ENCODE measurements at regions not wholly inside any gene's neighbourhood (a gene's known extent, or its start where the extent isn't known, plus 50 kb on each side); places are given as distances from the start of the nearest gene placed in this dataset.

DNA sequence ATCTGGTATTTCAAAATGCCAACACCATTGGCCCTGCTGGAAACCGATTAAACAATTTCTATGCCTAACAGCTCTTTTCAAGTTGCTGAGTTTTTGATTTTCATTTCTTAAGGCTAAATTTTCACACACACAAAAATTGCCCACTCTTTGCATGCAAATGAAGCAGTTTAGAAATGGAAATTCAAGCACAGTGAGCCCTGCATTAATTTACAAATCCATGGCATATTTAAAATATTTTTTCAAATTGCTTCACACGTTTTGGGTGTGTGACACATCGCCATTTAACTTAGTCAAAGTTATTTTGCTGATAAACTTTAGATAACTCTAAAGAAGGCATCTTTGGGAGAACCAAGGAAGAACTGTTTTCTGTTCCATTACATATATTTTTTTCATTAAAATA, 184.8 kb downstream of the TXNL1 start:
- H2BK120ac ChIP-seq (ENCODE audit: low read depth, low read length), result no peak overlapping the region
- H3K56ac ChIP-seq (ENCODE audit: extremely low read depth, insufficient read depth, low read length), result no peak overlapping the region
- H4K91ac ChIP-seq (ENCODE audit: insufficient read depth, low read depth, low read length), result no peak overlapping the region
- WGBS, 2 experiments (ENCODE audit: extremely low coverage in 2 of 2, insufficient read length in 1 of 2), result no CpG with 5 or more reads among the region's 3 CpGs
- no peak overlapping the region for H3K23ac ChIP-seq (ENCODE audit: low read depth, low read length)
- no peaks in the 10 kb centered on the region for H4K20me1 ChIP-seq (ENCODE audit: insufficient read depth, low read length)
- TF ChIP-seq, protein P1, sequence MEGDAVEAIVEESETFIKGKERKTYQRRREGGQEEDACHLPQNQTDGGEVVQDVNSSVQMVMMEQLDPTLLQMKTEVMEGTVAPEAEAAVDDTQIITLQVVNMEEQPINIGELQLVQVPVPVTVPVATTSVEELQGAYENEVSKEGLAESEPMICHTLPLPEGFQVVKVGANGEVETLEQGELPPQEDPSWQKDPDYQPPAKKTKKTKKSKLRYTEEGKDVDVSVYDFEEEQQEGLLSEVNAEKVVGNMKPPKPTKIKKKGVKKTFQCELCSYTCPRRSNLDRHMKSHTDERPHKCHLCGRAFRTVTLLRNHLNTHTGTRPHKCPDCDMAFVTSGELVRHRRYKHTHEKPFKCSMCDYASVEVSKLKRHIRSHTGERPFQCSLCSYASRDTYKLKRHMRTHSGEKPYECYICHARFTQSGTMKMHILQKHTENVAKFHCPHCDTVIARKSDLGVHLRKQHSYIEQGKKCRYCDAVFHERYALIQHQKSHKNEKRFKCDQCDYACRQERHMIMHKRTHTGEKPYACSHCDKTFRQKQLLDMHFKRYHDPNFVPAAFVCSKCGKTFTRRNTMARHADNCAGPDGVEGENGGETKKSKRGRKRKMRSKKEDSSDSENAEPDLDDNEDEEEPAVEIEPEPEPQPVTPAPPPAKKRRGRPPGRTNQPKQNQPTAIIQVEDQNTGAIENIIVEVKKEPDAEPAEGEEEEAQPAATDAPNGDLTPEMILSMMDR (conservative IDR thresholded peaks at IDR 0.05; ENCODE audit: low read depth, low read length), result no peak
- TF ChIP-seq POLR2A (IDR thresholded peaks at IDR 0.05; ENCODE audit: low read depth, low read length) (no peak), SMC3 (IDR thresholded peaks at IDR 0.05; ENCODE audit: low read depth, low read length) (no peak), NFE2L2 (IDR thresholded peaks at IDR 0.05; ENCODE audit: low read depth, low read length) (no peak), RFX5 (IDR thresholded peaks at IDR 0.05; ENCODE audit: low read depth, low read length) (no peak), CEBPB (IDR thresholded peaks at IDR 0.05; ENCODE audit: low read depth, low read length) (no peak), BHLHE40 (IDR thresholded peaks at IDR 0.05; ENCODE audit: low read depth, low read length) (no peak), RAD21 (IDR thresholded peaks at IDR 0.05; ENCODE audit: low read length) (no peak), FOS (IDR thresholded peaks at IDR 0.05; ENCODE audit: low read depth, low read length) (no peak), CHD1 (IDR thresholded peaks at IDR 0.05; ENCODE audit: low read depth, low read length) (no peak), MAFK (IDR thresholded peaks at IDR 0.05; ENCODE audit: low read depth, low read length) (no peak), MAZ (IDR thresholded peaks at IDR 0.05; ENCODE audit: borderline replicate concordance, low read depth, low read length) (no peak)
- TF ChIP-seq, protein P2, sequence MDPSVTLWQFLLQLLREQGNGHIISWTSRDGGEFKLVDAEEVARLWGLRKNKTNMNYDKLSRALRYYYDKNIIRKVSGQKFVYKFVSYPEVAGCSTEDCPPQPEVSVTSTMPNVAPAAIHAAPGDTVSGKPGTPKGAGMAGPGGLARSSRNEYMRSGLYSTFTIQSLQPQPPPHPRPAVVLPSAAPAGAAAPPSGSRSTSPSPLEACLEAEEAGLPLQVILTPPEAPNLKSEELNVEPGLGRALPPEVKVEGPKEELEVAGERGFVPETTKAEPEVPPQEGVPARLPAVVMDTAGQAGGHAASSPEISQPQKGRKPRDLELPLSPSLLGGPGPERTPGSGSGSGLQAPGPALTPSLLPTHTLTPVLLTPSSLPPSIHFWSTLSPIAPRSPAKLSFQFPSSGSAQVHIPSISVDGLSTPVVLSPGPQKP (IDR thresholded peaks at IDR 0.05; ENCODE audit: borderline replicate concordance, low read depth, low read length), result no peak
- TF ChIP-seq, protein P3, sequence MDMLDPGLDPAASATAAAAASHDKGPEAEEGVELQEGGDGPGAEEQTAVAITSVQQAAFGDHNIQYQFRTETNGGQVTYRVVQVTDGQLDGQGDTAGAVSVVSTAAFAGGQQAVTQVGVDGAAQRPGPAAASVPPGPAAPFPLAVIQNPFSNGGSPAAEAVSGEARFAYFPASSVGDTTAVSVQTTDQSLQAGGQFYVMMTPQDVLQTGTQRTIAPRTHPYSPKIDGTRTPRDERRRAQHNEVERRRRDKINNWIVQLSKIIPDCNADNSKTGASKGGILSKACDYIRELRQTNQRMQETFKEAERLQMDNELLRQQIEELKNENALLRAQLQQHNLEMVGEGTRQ (IDR thresholded peaks at IDR 0.05; ENCODE audit: low read depth, low read length), result no peak
- no peak overlapping the region for H3K4ac ChIP-seq (ENCODE audit: low read depth, low read length)
- no peak overlapping the region for H2AK9ac ChIP-seq (replicated peaks; ENCODE audit: low read depth, low read length, poor library complexity)
- H3K36me3 ChIP-seq (ENCODE audit: control insufficient read depth, insufficient read depth, low read length), result no peaks in the 10 kb centered on the region
- DNase-seq, result no peak
- peaks cover 4% of the 10 kb centered on the region; the same call in 1 of the 2 replicates for H3K27me3 ChIP-seq (ENCODE audit: control insufficient read depth, insufficient read depth, low read length)
- H3K4me3 ChIP-seq (ENCODE audit: insufficient read depth, low read depth, low read length), result no peak overlapping the region
- no peaks in the 10 kb centered on the region for H3K4me1 ChIP-seq (ENCODE audit: control insufficient read depth, insufficient read depth, low read length)
- no peak overlapping the region for H3K27ac ChIP-seq (ENCODE audit: insufficient read depth, low read length)
- H3K9me1 ChIP-seq (ENCODE audit: insufficient read depth, low read length), result no peaks in the 10 kb centered on the region
- H4K8ac ChIP-seq (ENCODE audit: low read depth in 2 of 2, low read length in 2 of 2), result no peak overlapping the region
- H2BK20ac ChIP-seq (ENCODE audit: low read depth, low read length), result no peak overlapping the region
- intact Hi-C loops (cut with micrococcal nuclease) (no loop called here), in situ Hi-C loops (cut with MboI; ENCODE audit: low sequenced_read_pairs) (no loop called here), dilution Hi-C loops (cut with HindIII; ENCODE audit: low sequenced_read_pairs, unreplicated experiment) (no loop called here)
- no peaks in the 10 kb centered on the region for H3K79me1 ChIP-seq (ENCODE audit: low read depth in 1 of 2, low read length in 2 of 2)
- H3K4me2 ChIP-seq (ENCODE audit: low read depth, low read length), result no peak overlapping the region
- ChIA-PET POLR2A (ENCODE audit: unreplicated experiment) (no interaction called here), CTCF (no interaction called here)
- no TSS peak for BruUV-seq (replicated peaks)
- H2BK5ac ChIP-seq (ENCODE audit: low read depth, low read length, poor library complexity, severe bottlenecking), result no peak overlapping the region
- no peak overlapping the region for H2BK15ac ChIP-seq (ENCODE audit: low read depth, low read length)
- no peak for ATAC-seq (ENCODE audit: low read depth)
- no peak overlapping the region for H2AK5ac ChIP-seq (ENCODE audit: low read depth, low read length)
- H2AFZ ChIP-seq (replicated peaks; ENCODE audit: low read length, poor library complexity), result no peak overlapping the region
- no peak overlapping the region for H3K14ac ChIP-seq (replicated peaks; ENCODE audit: low read depth, low read length)
- no peak overlapping the region for H4K5ac ChIP-seq (ENCODE audit: low read depth, low read length)
- no peak overlapping the region for H3K9ac ChIP-seq (ENCODE audit: low read depth, low read length)
- H3K9me3 ChIP-seq (ENCODE audit: control insufficient read depth, insufficient read depth, low read length), result no peaks in the 10 kb centered on the region
- H3K18ac ChIP-seq (ENCODE audit: low read depth, low read length), result no peak overlapping the region

Measured in IMR-90 (cell line).